H1 (cell line): ENCODE measurements at regions not wholly inside any gene's neighbourhood (a gene's known extent, or its start where the extent isn't known, plus 50 kb on each side); places are given as distances from the start of the nearest gene placed in this dataset.

ENCODE experiments used
- CTCF ChIA-PET: fragments of 300-600 bp; sonication (Branson Sonifier 250); formaldehyde crosslinking; loops from one replicate; lab custom pipeline; 2021; ENCODE audit not compliant: partially characterized antibody; lab: Charles Lee
- POLR2A ChIA-PET: fragments of 300-600 bp; sonication (Branson Sonifier 250); formaldehyde crosslinking; loops from one replicate; lab custom pipeline; 2021; ENCODE audit warnings: inconsistent platforms; ENCODE audit not compliant: partially characterized antibody; lab: Charles Lee
- DNase-seq, 2 experiments: peaks; one replicate each; pipeline versions ENCODE4 v3.0.0 to v3.0.0-alpha.2; 2010 to 2022; ENCODE audit warnings: low spot score in 2 of 2, low read depth in 1 of 2, mixed read lengths in 1 of 2
- FAIRE-seq: peaks from 2 replicates; lab custom pipeline; 2011; peaks lifted over from hg19 to GRCh38; lab: Jason Lieb, UNC
- H2AFZ ChIP-seq: 2 replicates; pipeline ENCODE4 v1.8.1; 2012; ENCODE audit warnings: low read length, inconsistent platforms
- H2AK5ac ChIP-seq: 2 replicates; pipeline ENCODE4 v1.6.1; 2013; ENCODE audit warnings: low read depth, low read length
- H2BK120ac ChIP-seq: replicated peaks from 2 replicates; pipeline ENCODE3; 2013; ENCODE audit warnings: low read depth, low read length, inconsistent platforms
- H2BK12ac ChIP-seq: 2 replicates; pipeline ENCODE4 v1.6.1; 2013; ENCODE audit warnings: low read depth, low read length
- H2BK15ac ChIP-seq: 2 replicates; pipeline ENCODE4 v1.6.1; 2013; ENCODE audit warnings: low read length
- H2BK20ac ChIP-seq: 2 replicates; pipeline ENCODE4 v1.6.1; 2013; ENCODE audit warnings: low read length
- H2BK5ac ChIP-seq: 2 replicates; pipeline ENCODE4 v1.6.1; 2013; ENCODE audit warnings: low read depth, low read length
- H3K14ac ChIP-seq: 2 replicates; pipeline ENCODE4 v1.6.1; 2013; ENCODE audit warnings: inconsistent platforms; ENCODE audit not compliant: insufficient read length
- H3K18ac ChIP-seq: 2 replicates; pipeline ENCODE4 v1.6.1; 2013; ENCODE audit warnings: low read length; ENCODE audit errors: extremely low read depth
- H3K23ac ChIP-seq: 2 replicates; pipeline ENCODE4 v1.6.1; 2013; ENCODE audit warnings: inconsistent platforms; ENCODE audit not compliant: insufficient read length
- H3K23me2 ChIP-seq: 2 replicates; pipeline ENCODE4 v1.6.1; 2013; ENCODE audit warnings: low read depth, low read length
- H3K27ac ChIP-seq: 2 replicates; pipeline ENCODE4 v1.6.1; 2011; ENCODE audit warnings: low read depth, low read length, inconsistent platforms
- H3K27me3 ChIP-seq, 4 experiments: replicated peaks in 1 of 4; 1 replicate in 1 of 4; 2 replicates in 3 of 4; pipeline versions ENCODE4 v1.6.1 to v1.8.1; 2011 to 2013; ENCODE audit warnings: low read length in 3 of 4, mild to moderate bottlenecking in 3 of 4, inconsistent platforms in 2 of 4, mixed read lengths in 2 of 4, moderate library complexity in 1 of 4; ENCODE audit not compliant: control insufficient read depth in 3 of 4, insufficient read depth in 3 of 4; ENCODE audit errors: extremely low read depth in 1 of 4
- H3K36me3 ChIP-seq, 4 experiments: 2 replicates each; pipeline versions ENCODE4 v1.6.1 to v1.8.1; 2011 to 2013; ENCODE audit warnings: mild to moderate bottlenecking in 4 of 4, low read length in 3 of 4, moderate library complexity in 2 of 4, control low read depth in 1 of 4, inconsistent platforms in 1 of 4; ENCODE audit not compliant: insufficient read depth in 4 of 4, control insufficient read depth in 2 of 4
- H3K4ac ChIP-seq: replicated peaks from 2 replicates; pipeline ENCODE3; 2013; ENCODE audit warnings: low read length, low read depth, mixed read lengths, inconsistent platforms; ENCODE audit not compliant: insufficient read length
- H3K4me1 ChIP-seq, 4 experiments: replicated peaks in 1 of 4; 1 replicate in 1 of 4; 2 replicates in 3 of 4; pipeline versions ENCODE4 v1.6.1 to v1.8.1; 2011 to 2013; ENCODE audit warnings: low read length in 3 of 4, inconsistent platforms in 2 of 4, mixed read lengths in 1 of 4; ENCODE audit not compliant: insufficient read depth in 4 of 4, control insufficient read depth in 3 of 4
- H3K4me2 ChIP-seq, 2 experiments: 2 replicates each; pipeline versions ENCODE4 v1.6.1 to v1.8.1; 2011 to 2013; ENCODE audit warnings: low read depth in 2 of 2, low read length in 2 of 2, control low read depth in 1 of 2, inconsistent platforms in 1 of 2, mild to moderate bottlenecking in 1 of 2; ENCODE audit not compliant: insufficient read depth in 1 of 2
- H3K4me3 ChIP-seq, 4 experiments: fragments of 200-600, 300-600 bp in 1 of 4; sonication (generic), shearing (Covaris generic), sonication (Bioruptor Twin) in 1 of 4; 2 replicates each; pipeline versions ENCODE4 v1.5.1 to v1.8.1; 2011 to 2016; ENCODE audit warnings: low read length in 4 of 4, low read depth in 3 of 4, control low read depth in 2 of 4, inconsistent platforms in 2 of 4, mild to moderate bottlenecking in 2 of 4, mixed read lengths in 1 of 4, moderate library complexity in 1 of 4; ENCODE audit not compliant: insufficient read depth in 2 of 4; ENCODE audit errors: extremely low read depth in 1 of 4
- H3K56ac ChIP-seq: replicated peaks from 2 replicates; pipeline ENCODE3; 2013; ENCODE audit warnings: low read depth, mild to moderate bottlenecking, mixed read lengths, low read length, inconsistent platforms; ENCODE audit not compliant: insufficient read length
- H3K79me1 ChIP-seq: 2 replicates; pipeline ENCODE4 v1.6.1; 2013; ENCODE audit warnings: low read depth, low read length, control low read depth
- H3K79me2 ChIP-seq, 2 experiments: 2 replicates each; pipeline versions ENCODE4 v1.6.1 to v1.8.1; 2012 to 2013; ENCODE audit warnings: low read length in 2 of 2, mild to moderate bottlenecking in 2 of 2, inconsistent platforms in 1 of 2; ENCODE audit not compliant: insufficient read depth in 2 of 2, control insufficient read depth in 1 of 2
- H3K9ac ChIP-seq, 4 experiments: replicated peaks in 1 of 4; 1 replicate in 1 of 4; 2 replicates in 3 of 4; pipeline versions ENCODE4 v1.6.1 to v1.8.1; 2011 to 2013; ENCODE audit warnings: low read depth in 3 of 4, low read length in 3 of 4, control low read depth in 2 of 4, mild to moderate bottlenecking in 2 of 4, moderate library complexity in 2 of 4, inconsistent platforms in 1 of 4; ENCODE audit errors: extremely low read depth in 1 of 4
- H3K9me3 ChIP-seq, 2 experiments: 2 replicates each; pipeline versions ENCODE4 v1.6.1 to v1.8.1; 2012 to 2013; ENCODE audit warnings: mild to moderate bottlenecking in 2 of 2, moderate library complexity in 2 of 2, control low read depth in 1 of 2, inconsistent platforms in 1 of 2, low read depth in 1 of 2, low read length in 1 of 2, mixed read lengths in 1 of 2; ENCODE audit not compliant: insufficient read depth in 2 of 2
- H4K20me1 ChIP-seq, 2 experiments: replicated peaks in 1 of 2; 2 replicates each; pipeline versions ENCODE3 to v1.8.1; 2011 to 2013; ENCODE audit warnings: inconsistent platforms in 2 of 2, low read length in 2 of 2, mild to moderate bottlenecking in 1 of 2; ENCODE audit not compliant: insufficient read depth in 2 of 2, control insufficient read depth in 1 of 2
- H4K5ac ChIP-seq: 2 replicates; pipeline ENCODE4 v1.6.1; 2013; ENCODE audit warnings: low read length, low read depth, mixed read lengths, inconsistent platforms; ENCODE audit not compliant: insufficient read length
- H4K8ac ChIP-seq: 2 replicates; pipeline ENCODE4 v1.8.0; 2013; ENCODE audit warnings: mild to moderate bottlenecking, moderate library complexity, low read length, inconsistent platforms; ENCODE audit not compliant: insufficient read depth; ENCODE audit errors: extremely low read depth
- H4K91ac ChIP-seq: replicated peaks from 2 replicates; pipeline ENCODE3; 2013; ENCODE audit warnings: low read length, mixed read lengths, inconsistent platforms; ENCODE audit not compliant: insufficient read length
- ASH2L ChIP-seq: fragments of 200-600, 300-600 bp; sonication (generic); IDR thresholded peaks from one replicate; pipeline ENCODE4 v1.7.1; 2017; ENCODE audit warnings: low read length
- BCL11A ChIP-seq, 2 experiments: IDR thresholded peaks; one replicate each; pipeline ENCODE4 v1.6.1; 2011; ENCODE audit warnings: low read depth in 2 of 2, low read length in 2 of 2, mild to moderate bottlenecking in 2 of 2
- CBX5 ChIP-seq: fragments of 300-800, 300-1000 bp; sonication (generic); IDR thresholded peaks from 2 replicates; pipeline ENCODE4 v1.7.1; 2016; ENCODE audit warnings: antibody characterized with exemption, low read length, low read depth
- HDAC6 ChIP-seq: IDR thresholded peaks from one replicate; pipeline ENCODE4 v1.7.1; 2012; ENCODE audit warnings: low read depth, mild to moderate bottlenecking, inconsistent platforms, low read length, moderate library complexity
- KDM4A ChIP-seq: IDR thresholded peaks from one replicate; pipeline ENCODE4 v1.7.1; 2012; ENCODE audit warnings: low read depth, mild to moderate bottlenecking, moderate library complexity, low read length, inconsistent platforms; ENCODE audit not compliant: severe bottlenecking
- MAFK ChIP-seq: IDR thresholded peaks from 2 replicates; pipeline ENCODE4 v1.6.1; 2012; ENCODE audit warnings: low read depth, mild to moderate bottlenecking, improper control_type of control experiment, low read length
- RBBP5 ChIP-seq: IDR thresholded peaks from 2 replicates; pipeline ENCODE4 v1.7.1; 2012; ENCODE audit warnings: low read depth, mild to moderate bottlenecking, inconsistent platforms, low read length, moderate library complexity, borderline replicate concordance
- SIN3A ChIP-seq, 2 experiments: IDR thresholded peaks in 1 of 2; conservative IDR thresholded peaks in 1 of 2; 2 replicates each; pipeline ENCODE4 v1.6.1; 2011 to 2012; ENCODE audit warnings: low read length in 2 of 2, improper control_type of control experiment in 1 of 2, low read depth in 1 of 2, mild to moderate bottlenecking in 1 of 2
- SP4 ChIP-seq: IDR thresholded peaks from 2 replicates; pipeline ENCODE4 v1.6.1; 2012; ENCODE audit warnings: low read length, inconsistent platforms
- SUZ12 ChIP-seq: fragments of 200-600 bp; sonication (generic); IDR thresholded peaks from 2 replicates; pipeline ENCODE4 v1.6.1; 2012; ENCODE audit warnings: mild to moderate bottlenecking, inconsistent platforms, low read length, moderate library complexity, mixed read lengths
- TAF1 ChIP-seq: IDR thresholded peaks from 2 replicates; pipeline ENCODE4 v1.6.1; 2011; ENCODE audit warnings: mild to moderate bottlenecking, low read depth, low read length
- TAF7 ChIP-seq: optimal IDR thresholded peaks from 2 replicates; pipeline ENCODE3; 2011; ENCODE audit warnings: low read depth, mild to moderate bottlenecking, inconsistent platforms, low read length, moderate library complexity, borderline replicate concordance
- whole genome bisulfite sequencing, 2 experiments: shearing (Covaris generic) in 1 of 2; methylation state at CpG; one replicate each; pipeline versions ENCODE4 v1.1.6 to v1.1.7; 2013 to 2015; ENCODE audit warnings: low lambda C conversion rate in 2 of 2, mixed read lengths in 2 of 2, inconsistent platforms in 1 of 2, low coverage in 1 of 2, missing lambda C conversion rate in 1 of 2; ENCODE audit not compliant: insufficient replicate concordance in 2 of 2, insufficient coverage in 1 of 2, insufficient read length in 1 of 2; ENCODE audit errors: extremely low coverage in 1 of 2, missing lambda C conversion rate in 1 of 2; 5-methylcytosine and 5-hydroxymethylcytosine counted together
- TF ChIP-seq, protein P1 (sequence below): IDR thresholded peaks from 2 replicates; pipeline ENCODE4 v1.6.1; 2011; ENCODE audit warnings: low read length, improper control_type of control experiment

- no peaks in the 10 kb centered on the region for H3K4me1 ChIP-seq
These were observed 54.3 kb upstream of the PTPDC1 start for GRCh38 chr9:94029932-94030317.

More at GRCh38 chr9:94029932-94030317, 54.3 kb upstream of the PTPDC1 start:
- H4K5ac ChIP-seq, result peak overlapping the region; percentile 15
- H3K36me3 ChIP-seq, result no peaks in the 10 kb centered on the region
- H3K56ac ChIP-seq, result no peak overlapping the region
- no peak overlapping the region for H3K14ac ChIP-seq
- CTCF ChIA-PET, result no interaction called here
- H3K4ac ChIP-seq, result no peak overlapping the region
- H2BK120ac ChIP-seq, result no peak overlapping the region
- H3K23me2 ChIP-seq, result no peaks in the 10 kb centered on the region; the same call in none of the 2 replicates
- H4K20me1 ChIP-seq, result no peaks in the 10 kb centered on the region
- no peak overlapping the region for H2BK15ac ChIP-seq
- peak overlapping the region; percentile 54 to 80 (median 76) for H3K4me3 ChIP-seq
- no peak overlapping the region for H2BK12ac ChIP-seq
- no peak for FAIRE-seq
- DNase-seq, result no peak
- H3K9ac ChIP-seq, result peak overlapping the region in 2 of 4 experiments; percentile 81 to 86; a peak in 4 of 7 replicates
- no peak for TF ChIP-seq KDM4A
- TF ChIP-seq SIN3A (conservative IDR thresholded peaks at IDR 0.05 in 1 of 2, IDR thresholded peaks at IDR 0.05 in 1 of 2; ENCODE audit: low read depth in 1 of 2, low read length in 2 of 2), result no peak
- TF ChIP-seq ASH2L, result no peak
- no peak for TF ChIP-seq CBX5
- TF ChIP-seq MAFK, result no peak
- TF ChIP-seq SP4, result no peak
- TF ChIP-seq SUZ12, result no peak
- TF ChIP-seq BCL11A (IDR thresholded peaks at IDR 0.05; ENCODE audit: low read depth in 2 of 2, low read length in 2 of 2), result no peak
- no peak for TF ChIP-seq HDAC6
- TF ChIP-seq TAF1, result no peak
- no peak for TF ChIP-seq TAF7
- TF ChIP-seq, protein P1, sequence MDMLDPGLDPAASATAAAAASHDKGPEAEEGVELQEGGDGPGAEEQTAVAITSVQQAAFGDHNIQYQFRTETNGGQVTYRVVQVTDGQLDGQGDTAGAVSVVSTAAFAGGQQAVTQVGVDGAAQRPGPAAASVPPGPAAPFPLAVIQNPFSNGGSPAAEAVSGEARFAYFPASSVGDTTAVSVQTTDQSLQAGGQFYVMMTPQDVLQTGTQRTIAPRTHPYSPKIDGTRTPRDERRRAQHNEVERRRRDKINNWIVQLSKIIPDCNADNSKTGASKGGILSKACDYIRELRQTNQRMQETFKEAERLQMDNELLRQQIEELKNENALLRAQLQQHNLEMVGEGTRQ, result no peak
- no peak for TF ChIP-seq RBBP5
- TF ChIP-seq, all 59 proteins: peak for 0
- POLR2A ChIA-PET, result interaction anchor here (0.5 to 1.5 kb wide), 3 partner anchors 26 to 601 kb away, joined by 3 read pairs; no protein-coding TSS in a partner anchor
- Histone ChIP-seq H3K23ac (no peak overlapping the region), H3K27me3 (peaks cover 0 to 7% (median 1%) of the 10 kb centered on the region in 4 experiments; a peak in 4 of 7 replicates), H4K91ac (no peak overlapping the region), H3K9me3 (peaks cover 14 to 22% of the 10 kb centered on the region in 2 experiments), H4K8ac (peak overlapping the region; percentile 82; the same call in 1 of the 2 replicates), H3K27ac (no peak overlapping the region), H3K18ac (no peak overlapping the region), H3K4me2 (peak overlapping the region; percentile 52 to 89), H2AK5ac (no peak overlapping the region), H3K79me2 (no peaks in the 10 kb centered on the region), H2BK20ac (no peak overlapping the region), H2AFZ (peak overlapping the region; percentile 98), H3K79me1 (no peaks in the 10 kb centered on the region), H2BK5ac (no peak overlapping the region)
- WGBS, 2 experiments, result 24% methylated on average over 6 of the region's 6 CpGs; no CpG with 5 or more reads in 1 of the 2 experiments
